GM12878 (cell line): ENCODE measurements at regions not wholly inside any gene's neighbourhood (a gene's known extent, or its start where the extent isn't known, plus 50 kb on each side); places are given as distances from the start of the nearest gene placed in this dataset.

ENCODE experiments used
- ATAC-seq: fragments of 200-7000 bp; cut with Tn5 transposase; 3 replicates; pipeline ENCODE4 v1.9.1; 2020; ENCODE audit warnings: mild to moderate bottlenecking, moderate library complexity
- BruUV-seq: library from RNA; stranded (reverse); fragments of 400-500 nt; replicated peaks from 2 replicates; lab custom pipeline; 2021; lab: Mats Ljungman, UMichigan
- CTCF ChIA-PET: fragments of 300-600 bp; sonication (Branson Sonifier 250); formaldehyde crosslinking; extraction: SDS; loops from one replicate; lab custom pipeline; 2021; ENCODE audit warnings: inconsistent platforms; lab: Yijun Ruan, JAX
- POLR2A ChIA-PET: fragments of 350-600 bp; formaldehyde crosslinking; extraction: SDS; loops from one replicate; lab custom pipeline; 2021; ENCODE audit warnings: inconsistent platforms; lab: Charles Lee
- RAD21 ChIA-PET: fragments of 300-600 bp; sonication (Branson Sonifier 250); formaldehyde crosslinking; loops from one replicate; lab custom pipeline; 2023; ENCODE audit warnings: antibody characterized with exemption; ENCODE audit not compliant: unreplicated experiment; lab: Charles Lee
- SMC1A ChIA-PET: fragments of 300-600 bp; sonication (Branson Sonifier 250); formaldehyde crosslinking; loops from one replicate; lab custom pipeline; 2023; ENCODE audit not compliant: unreplicated experiment, uncharacterized antibody; lab: Charles Lee
- DNase-seq: peaks from one replicate; pipeline ENCODE4 v3.0.0-alpha.2; 2011; ENCODE audit warnings: low read depth, low spot score
- FAIRE-seq: peaks from 3 replicates; lab custom pipeline; 2011; peaks lifted over from hg19 to GRCh38; lab: Jason Lieb, UNC
- H2AFZ ChIP-seq: 2 replicates; pipeline ENCODE4 v1.6.0; 2011; ENCODE audit warnings: low read depth, low read length, control low read depth; ENCODE audit not compliant: control insufficient read depth
- H3K27ac ChIP-seq: 2 replicates; pipeline ENCODE4 v1.5.1; 2011; ENCODE audit warnings: control low read depth; ENCODE audit not compliant: control insufficient read depth, insufficient read depth
- H3K27me3 ChIP-seq, 2 experiments: replicated peaks in 1 of 2; 2 replicates each; pipeline versions ENCODE4 v1.6.0 to v1.6.1; 2011; ENCODE audit warnings: low read length in 1 of 2; ENCODE audit not compliant: control insufficient read depth in 2 of 2, insufficient read depth in 2 of 2
- H3K36me3 ChIP-seq, 2 experiments: 2 replicates each; pipeline ENCODE4 v1.5.1; 2011; ENCODE audit warnings: low read length in 1 of 2; ENCODE audit not compliant: control insufficient read depth in 2 of 2, insufficient read depth in 2 of 2
- H3K4me1 ChIP-seq: 2 replicates; pipeline ENCODE4 v1.6.1; 2011; ENCODE audit warnings: mild to moderate bottlenecking, low read length, moderate library complexity, mixed read lengths; ENCODE audit not compliant: control insufficient read depth, insufficient read depth
- H3K4me2 ChIP-seq: 2 replicates; pipeline ENCODE4 v1.6.0; 2011; ENCODE audit warnings: control low read depth; ENCODE audit not compliant: control insufficient read depth, insufficient read depth
- H3K4me3 ChIP-seq: fragments of 200-600 bp; sonication (generic); 2 replicates; pipeline ENCODE4 v1.5.1; 2016
- H3K79me2 ChIP-seq: 2 replicates; pipeline ENCODE4 v1.6.0; 2011; ENCODE audit warnings: low read length; ENCODE audit not compliant: control insufficient read depth, insufficient read depth
- H3K9ac ChIP-seq: 2 replicates; pipeline ENCODE4 v1.8.0; 2011; ENCODE audit warnings: low read length, control low read depth, mixed read lengths; ENCODE audit not compliant: control insufficient read depth, insufficient read depth
- H3K9me3 ChIP-seq: replicated peaks from 3 replicates; pipeline ENCODE4 v1.5.1; 2011; ENCODE audit warnings: mild to moderate bottlenecking, low read length; ENCODE audit not compliant: control insufficient read depth, insufficient read depth
- H4K20me1 ChIP-seq: 2 replicates; pipeline ENCODE4 v1.6.0; 2011; ENCODE audit not compliant: control insufficient read depth, insufficient read depth
- CEBPB ChIP-seq, 2 experiments: fragments of 150-350 bp in 1 of 2; IDR thresholded peaks; 2 replicates each; pipeline ENCODE4 v1.6.1; 2012 to 2014; ENCODE audit warnings: low read depth in 2 of 2, low read length in 2 of 2, borderline replicate concordance in 1 of 2, inconsistent platforms in 1 of 2
- FOS ChIP-seq: IDR thresholded peaks from 3 replicates; pipeline ENCODE4 v1.6.1; 2011; ENCODE audit warnings: borderline replicate concordance; ENCODE audit not compliant: insufficient read length; ENCODE audit errors: extremely low read depth
- FOXK2 ChIP-seq: fragments of 450-650 bp; IDR thresholded peaks from 2 replicates; pipeline ENCODE4 v1.6.1; 2017; ENCODE audit warnings: mild to moderate bottlenecking, moderate library complexity
- KAT2A ChIP-seq: conservative IDR thresholded peaks from 2 replicates; pipeline ENCODE4 v1.6.1; 2011; ENCODE audit warnings: low read depth, low read length; ENCODE audit not compliant: control insufficient read depth
- LARP7 ChIP-seq: fragments of 450-650 bp; IDR thresholded peaks from 2 replicates; pipeline ENCODE4 v1.6.1; 2017; ENCODE audit warnings: mild to moderate bottlenecking
- MTA3 ChIP-seq: IDR thresholded peaks from 2 replicates; pipeline ENCODE4 v1.6.1; 2012; ENCODE audit warnings: low read length, inconsistent platforms, borderline replicate concordance
- NFYA ChIP-seq: IDR thresholded peaks from 2 replicates; pipeline ENCODE4 v1.6.1; 2011; ENCODE audit warnings: low read depth, mild to moderate bottlenecking, low read length, improper control_type of control experiment, borderline replicate concordance
- POLR2AphosphoS2 ChIP-seq: IDR thresholded peaks from 2 replicates; pipeline ENCODE4 v1.6.1; 2011; ENCODE audit warnings: low read depth, mild to moderate bottlenecking, low read length, improper control_type of control experiment, moderate library complexity
- POLR2AphosphoS5 ChIP-seq: IDR thresholded peaks from 2 replicates; pipeline ENCODE4 v1.6.1; 2011; ENCODE audit warnings: mild to moderate bottlenecking, low read length, inconsistent platforms
- WGBS: methylation state at CpG from one replicate; pipeline ENCODE4 v1.1.6; 2016; ENCODE audit warnings: low lambda C conversion rate; ENCODE audit not compliant: insufficient replicate concordance, insufficient coverage; ENCODE audit errors: missing lambda C conversion rate; 5-methylcytosine and 5-hydroxymethylcytosine counted together
- in situ Hi-C: fragments of 300-500 bp; cut with MboI; formaldehyde crosslinking; loops from 9 replicates; pipeline ENCODE4 v1.14.3; 2018; ENCODE audit warnings: mixed read lengths
- intact Hi-C: fragments of 100-400 bp; cut with micrococcal nuclease; formaldehyde crosslinking; loops from one replicate; pipeline ENCODE4 v1.14.2; 2022; ENCODE audit not compliant: unreplicated experiment
- TF ChIP-seq, protein P1 (sequence below): fragments of 450-650 bp; IDR thresholded peaks from 2 replicates; pipeline ENCODE4 v1.6.1; 2017; ENCODE audit warnings: mild to moderate bottlenecking, moderate library complexity
- TF ChIP-seq, protein P2 (sequence below): fragments of 450-650 bp; IDR thresholded peaks from 2 replicates; pipeline ENCODE4 v1.6.1; 2016; ENCODE audit warnings: mild to moderate bottlenecking
- TF ChIP-seq, protein P3 (sequence below): fragments of 450-650 bp; formaldehyde crosslinking; IDR thresholded peaks from 2 replicates; pipeline ENCODE4 v1.4.0; 2020; ENCODE audit warnings: mild to moderate bottlenecking, moderate library complexity
- TF ChIP-seq, protein P4 (sequence below): fragments of 450-650 bp; IDR thresholded peaks from 2 replicates; pipeline ENCODE4 v1.6.1; 2018; ENCODE audit warnings: borderline replicate concordance, mild to moderate bottlenecking; ENCODE audit not compliant: partially characterized antibody

DNA sequence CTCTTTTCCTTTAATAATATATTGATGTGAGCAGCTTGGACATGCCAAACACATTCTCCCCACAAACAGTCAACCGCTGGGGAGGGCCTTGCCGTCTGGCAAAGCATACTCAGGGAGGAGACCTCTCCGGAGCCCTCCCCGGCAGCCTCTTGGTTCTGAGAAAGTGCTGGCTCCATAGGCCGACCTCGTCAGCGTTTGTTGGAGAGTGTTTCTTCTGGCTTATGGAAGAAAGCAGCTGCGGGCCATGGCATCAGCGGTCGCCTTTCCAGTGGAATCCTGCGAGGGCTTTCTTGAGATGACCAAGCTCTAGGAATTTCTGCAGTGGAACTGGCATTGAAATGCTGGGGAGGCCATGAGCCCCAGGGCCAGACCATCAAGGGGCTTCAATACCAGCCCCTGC is 405.7 kb upstream of the IRX4 start:
- BruUV-seq: no TSS peak
- ChIA-PET RAD21 (no interaction called here), POLR2A (no interaction called here), SMC1A (no interaction called here), CTCF (no interaction called here)
- Histone ChIP-seq H3K79me2 (no peaks in the 10 kb centered on the region), H3K9ac (no peak overlapping the region), H3K36me3 (no peaks in the 10 kb centered on the region), H3K27me3 (no peaks in the 10 kb centered on the region), H3K27ac (no peak overlapping the region), H3K4me3 (no peak overlapping the region), H3K4me1 (no peaks in the 10 kb centered on the region), H3K4me2 (no peak overlapping the region), H3K9me3 (no peaks in the 10 kb centered on the region; the same call in 2 of the 3 replicates), H2AFZ (no peak overlapping the region), H4K20me1 (no peaks in the 10 kb centered on the region)
- no peak for DNase-seq
- in situ Hi-C loops: no loop called here
- no peak for ATAC-seq
- intact Hi-C loops: no loop called here
- FAIRE-seq: no peak
- 52% methylated on average over 11 of the region's 11 CpGs for WGBS
- TF ChIP-seq CEBPB (IDR thresholded peaks at IDR 0.05; ENCODE audit: borderline replicate concordance in 1 of 2, low read depth in 2 of 2, low read length in 2 of 2) (no peak), LARP7 (no peak), KAT2A (no peak), POLR2AphosphoS2 (no peak), MTA3 (no peak), POLR2AphosphoS5 (no peak), FOXK2 (no peak), NFYA (no peak), FOS (no peak)
- TF ChIP-seq, protein P1, sequence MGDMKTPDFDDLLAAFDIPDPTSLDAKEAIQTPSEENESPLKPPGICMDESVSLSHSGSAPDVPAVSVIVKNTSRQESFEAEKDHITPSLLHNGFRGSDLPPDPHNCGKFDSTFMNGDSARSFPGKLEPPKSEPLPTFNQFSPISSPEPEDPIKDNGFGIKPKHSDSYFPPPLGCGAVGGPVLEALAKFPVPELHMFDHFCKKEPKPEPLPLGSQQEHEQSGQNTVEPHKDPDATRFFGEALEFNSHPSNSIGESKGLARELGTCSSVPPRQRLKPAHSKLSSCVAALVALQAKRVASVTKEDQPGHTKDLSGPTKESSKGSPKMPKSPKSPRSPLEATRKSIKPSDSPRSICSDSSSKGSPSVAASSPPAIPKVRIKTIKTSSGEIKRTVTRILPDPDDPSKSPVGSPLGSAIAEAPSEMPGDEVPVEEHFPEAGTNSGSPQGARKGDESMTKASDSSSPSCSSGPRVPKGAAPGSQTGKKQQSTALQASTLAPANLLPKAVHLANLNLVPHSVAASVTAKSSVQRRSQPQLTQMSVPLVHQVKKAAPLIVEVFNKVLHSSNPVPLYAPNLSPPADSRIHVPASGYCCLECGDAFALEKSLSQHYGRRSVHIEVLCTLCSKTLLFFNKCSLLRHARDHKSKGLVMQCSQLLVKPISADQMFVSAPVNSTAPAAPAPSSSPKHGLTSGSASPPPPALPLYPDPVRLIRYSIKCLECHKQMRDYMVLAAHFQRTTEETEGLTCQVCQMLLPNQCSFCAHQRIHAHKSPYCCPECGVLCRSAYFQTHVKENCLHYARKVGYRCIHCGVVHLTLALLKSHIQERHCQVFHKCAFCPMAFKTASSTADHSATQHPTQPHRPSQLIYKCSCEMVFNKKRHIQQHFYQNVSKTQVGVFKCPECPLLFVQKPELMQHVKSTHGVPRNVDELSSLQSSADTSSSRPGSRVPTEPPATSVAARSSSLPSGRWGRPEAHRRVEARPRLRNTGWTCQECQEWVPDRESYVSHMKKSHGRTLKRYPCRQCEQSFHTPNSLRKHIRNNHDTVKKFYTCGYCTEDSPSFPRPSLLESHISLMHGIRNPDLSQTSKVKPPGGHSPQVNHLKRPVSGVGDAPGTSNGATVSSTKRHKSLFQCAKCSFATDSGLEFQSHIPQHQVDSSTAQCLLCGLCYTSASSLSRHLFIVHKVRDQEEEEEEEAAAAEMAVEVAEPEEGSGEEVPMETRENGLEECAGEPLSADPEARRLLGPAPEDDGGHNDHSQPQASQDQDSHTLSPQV: no peak
- TF ChIP-seq, protein P2, sequence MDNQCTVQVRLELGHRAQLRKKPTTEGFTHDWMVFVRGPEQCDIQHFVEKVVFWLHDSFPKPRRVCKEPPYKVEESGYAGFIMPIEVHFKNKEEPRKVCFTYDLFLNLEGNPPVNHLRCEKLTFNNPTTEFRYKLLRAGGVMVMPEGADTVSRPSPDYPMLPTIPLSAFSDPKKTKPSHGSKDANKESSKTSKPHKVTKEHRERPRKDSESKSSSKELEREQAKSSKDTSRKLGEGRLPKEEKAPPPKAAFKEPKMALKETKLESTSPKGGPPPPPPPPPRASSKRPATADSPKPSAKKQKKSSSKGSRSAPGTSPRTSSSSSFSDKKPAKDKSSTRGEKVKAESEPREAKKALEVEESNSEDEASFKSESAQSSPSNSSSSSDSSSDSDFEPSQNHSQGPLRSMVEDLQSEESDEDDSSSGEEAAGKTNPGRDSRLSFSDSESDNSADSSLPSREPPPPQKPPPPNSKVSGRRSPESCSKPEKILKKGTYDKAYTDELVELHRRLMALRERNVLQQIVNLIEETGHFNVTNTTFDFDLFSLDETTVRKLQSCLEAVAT: no peak
- TF ChIP-seq, protein P3, sequence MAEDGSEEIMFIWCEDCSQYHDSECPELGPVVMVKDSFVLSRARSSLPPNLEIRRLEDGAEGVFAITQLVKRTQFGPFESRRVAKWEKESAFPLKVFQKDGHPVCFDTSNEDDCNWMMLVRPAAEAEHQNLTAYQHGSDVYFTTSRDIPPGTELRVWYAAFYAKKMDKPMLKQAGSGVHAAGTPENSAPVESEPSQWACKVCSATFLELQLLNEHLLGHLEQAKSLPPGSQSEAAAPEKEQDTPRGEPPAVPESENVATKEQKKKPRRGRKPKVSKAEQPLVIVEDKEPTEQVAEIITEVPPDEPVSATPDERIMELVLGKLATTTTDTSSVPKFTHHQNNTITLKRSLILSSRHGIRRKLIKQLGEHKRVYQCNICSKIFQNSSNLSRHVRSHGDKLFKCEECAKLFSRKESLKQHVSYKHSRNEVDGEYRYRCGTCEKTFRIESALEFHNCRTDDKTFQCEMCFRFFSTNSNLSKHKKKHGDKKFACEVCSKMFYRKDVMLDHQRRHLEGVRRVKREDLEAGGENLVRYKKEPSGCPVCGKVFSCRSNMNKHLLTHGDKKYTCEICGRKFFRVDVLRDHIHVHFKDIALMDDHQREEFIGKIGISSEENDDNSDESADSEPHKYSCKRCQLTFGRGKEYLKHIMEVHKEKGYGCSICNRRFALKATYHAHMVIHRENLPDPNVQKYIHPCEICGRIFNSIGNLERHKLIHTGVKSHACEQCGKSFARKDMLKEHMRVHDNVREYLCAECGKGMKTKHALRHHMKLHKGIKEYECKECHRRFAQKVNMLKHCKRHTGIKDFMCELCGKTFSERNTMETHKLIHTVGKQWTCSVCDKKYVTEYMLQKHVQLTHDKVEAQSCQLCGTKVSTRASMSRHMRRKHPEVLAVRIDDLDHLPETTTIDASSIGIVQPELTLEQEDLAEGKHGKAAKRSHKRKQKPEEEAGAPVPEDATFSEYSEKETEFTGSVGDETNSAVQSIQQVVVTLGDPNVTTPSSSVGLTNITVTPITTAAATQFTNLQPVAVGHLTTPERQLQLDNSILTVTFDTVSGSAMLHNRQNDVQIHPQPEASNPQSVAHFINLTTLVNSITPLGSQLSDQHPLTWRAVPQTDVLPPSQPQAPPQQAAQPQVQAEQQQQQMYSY: no peak
- TF ChIP-seq, protein P4, sequence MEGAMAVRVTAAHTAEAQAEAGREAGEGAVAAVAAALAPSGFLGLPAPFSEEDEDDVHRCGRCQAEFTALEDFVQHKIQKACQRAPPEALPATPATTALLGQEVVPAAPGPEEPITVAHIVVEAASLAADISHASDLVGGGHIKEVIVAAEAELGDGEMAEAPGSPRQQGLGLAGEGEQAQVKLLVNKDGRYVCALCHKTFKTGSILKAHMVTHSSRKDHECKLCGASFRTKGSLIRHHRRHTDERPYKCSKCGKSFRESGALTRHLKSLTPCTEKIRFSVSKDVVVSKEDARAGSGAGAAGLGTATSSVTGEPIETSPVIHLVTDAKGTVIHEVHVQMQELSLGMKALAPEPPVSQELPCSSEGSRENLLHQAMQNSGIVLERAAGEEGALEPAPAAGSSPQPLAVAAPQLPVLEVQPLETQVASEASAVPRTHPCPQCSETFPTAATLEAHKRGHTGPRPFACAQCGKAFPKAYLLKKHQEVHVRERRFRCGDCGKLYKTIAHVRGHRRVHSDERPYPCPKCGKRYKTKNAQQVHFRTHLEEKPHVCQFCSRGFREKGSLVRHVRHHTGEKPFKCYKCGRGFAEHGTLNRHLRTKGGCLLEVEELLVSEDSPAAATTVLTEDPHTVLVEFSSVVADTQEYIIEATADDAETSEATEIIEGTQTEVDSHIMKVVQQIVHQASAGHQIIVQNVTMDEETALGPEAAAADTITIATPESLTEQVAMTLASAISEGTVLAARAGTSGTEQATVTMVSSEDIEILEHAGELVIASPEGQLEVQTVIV: no peak
